Hematopoietic multipotent progenitor cell treated with erythropoietin and hydrocortisone succinate and interleukin-3 and kit ligand, for 4 days (in vitro differentiated cells): ENCODE measurements at regions not wholly inside any gene's neighbourhood (a gene's known extent, or its start where the extent isn't known, plus 50 kb on each side); places are given as distances from the start of the nearest gene placed in this dataset.
"Not testable (repeated sequence)": the region's sequence is repeated elsewhere in the genome, so short reads cannot be mapped to it uniquely, and the experiment has no call there.

ENCODE experiments used
- DNase-seq: peaks from one replicate; pipeline ENCODE4 v3.0.0-alpha.2; 2015

DNA sequence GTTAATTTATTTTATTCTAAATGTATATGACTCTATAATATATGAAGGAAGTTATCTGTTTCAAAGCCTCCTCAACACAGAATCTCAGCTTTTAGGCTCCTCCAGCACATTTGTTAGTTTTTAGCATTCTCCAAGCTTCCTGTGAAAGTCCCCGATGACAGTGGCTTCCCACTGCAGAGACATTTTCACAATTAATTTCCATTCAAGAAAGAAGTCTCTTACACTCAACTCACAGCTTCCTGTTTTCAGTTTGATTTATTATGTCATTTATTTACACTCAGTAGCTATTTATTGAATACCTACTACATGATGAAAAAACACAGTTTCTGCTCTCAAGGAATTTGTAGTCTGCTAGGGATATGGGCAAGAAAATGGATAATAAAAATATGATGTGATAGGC lies 2228.2 kb upstream of the WWC1 start:
- DNase-seq = no peak

DNA sequence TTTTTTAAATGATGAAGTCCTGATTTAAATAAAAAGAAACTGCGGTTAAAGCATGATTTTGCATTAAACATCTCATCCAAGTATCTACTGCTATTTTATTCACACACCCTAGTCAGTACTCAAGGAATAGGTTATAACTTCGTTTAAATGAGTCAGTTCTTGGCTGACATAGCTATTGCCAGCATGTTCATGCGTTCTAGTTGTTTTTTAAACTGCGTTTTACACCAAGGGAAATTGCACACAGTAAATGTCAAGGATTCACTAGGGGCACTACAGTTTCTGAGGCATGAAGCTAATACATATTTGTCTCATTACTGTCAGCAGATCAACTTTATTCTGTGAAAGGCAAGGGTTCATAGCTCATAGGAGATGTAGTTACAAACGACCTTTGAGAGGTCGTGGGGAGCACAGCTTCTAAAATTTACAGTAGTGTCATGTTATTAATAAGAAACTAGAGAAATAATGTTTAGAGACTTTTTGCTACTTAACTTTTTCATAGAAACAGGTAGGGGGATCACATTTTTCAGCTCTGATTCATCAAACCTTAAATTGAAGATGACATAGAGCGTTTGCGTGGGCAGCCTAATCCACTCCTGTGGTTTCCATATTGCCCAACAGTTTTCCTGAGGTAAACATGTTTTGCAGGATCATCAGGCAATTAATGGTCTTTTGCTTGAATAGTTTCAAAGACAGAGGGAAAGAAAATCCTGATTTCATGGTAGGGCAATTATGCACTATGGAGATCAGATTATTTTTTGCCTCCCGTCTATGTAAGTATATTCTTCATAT lies 2222.7 kb upstream of the WWC1 start:
- DNase-seq = no peak

DNA sequence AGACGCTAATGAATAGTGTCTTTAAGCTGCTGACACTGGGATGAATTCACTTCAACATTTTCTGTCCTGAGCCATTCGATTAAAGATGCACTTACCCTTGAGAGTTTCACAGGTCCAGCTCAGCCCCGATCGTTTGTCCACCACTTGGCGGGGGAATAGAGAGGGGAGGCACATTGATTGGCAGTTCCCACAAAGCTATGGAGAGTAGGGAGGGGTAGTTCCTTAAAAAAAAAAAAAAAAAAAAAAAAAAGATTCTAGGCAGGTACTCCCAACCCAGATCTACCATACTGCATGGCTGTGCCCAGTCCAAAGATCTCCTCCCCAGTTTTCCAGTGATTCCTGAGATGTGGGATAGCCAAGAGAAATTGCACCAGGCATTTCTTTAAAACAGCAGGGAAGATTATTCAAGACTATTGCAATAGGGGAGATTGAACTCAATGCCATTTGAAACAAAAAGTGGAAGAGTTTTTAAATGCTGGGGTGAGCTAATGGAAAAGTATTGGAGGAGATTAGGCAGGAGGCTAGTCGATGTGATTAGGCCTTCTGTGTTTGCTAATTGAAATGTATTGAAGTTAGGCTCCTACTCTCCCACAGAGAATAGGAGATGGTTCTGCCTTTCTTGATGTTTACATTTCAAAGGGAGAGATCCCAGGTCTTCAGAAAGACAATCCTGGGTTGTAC lies 2217.4 kb upstream of the WWC1 start:
- no peak for DNase-seq

DNA sequence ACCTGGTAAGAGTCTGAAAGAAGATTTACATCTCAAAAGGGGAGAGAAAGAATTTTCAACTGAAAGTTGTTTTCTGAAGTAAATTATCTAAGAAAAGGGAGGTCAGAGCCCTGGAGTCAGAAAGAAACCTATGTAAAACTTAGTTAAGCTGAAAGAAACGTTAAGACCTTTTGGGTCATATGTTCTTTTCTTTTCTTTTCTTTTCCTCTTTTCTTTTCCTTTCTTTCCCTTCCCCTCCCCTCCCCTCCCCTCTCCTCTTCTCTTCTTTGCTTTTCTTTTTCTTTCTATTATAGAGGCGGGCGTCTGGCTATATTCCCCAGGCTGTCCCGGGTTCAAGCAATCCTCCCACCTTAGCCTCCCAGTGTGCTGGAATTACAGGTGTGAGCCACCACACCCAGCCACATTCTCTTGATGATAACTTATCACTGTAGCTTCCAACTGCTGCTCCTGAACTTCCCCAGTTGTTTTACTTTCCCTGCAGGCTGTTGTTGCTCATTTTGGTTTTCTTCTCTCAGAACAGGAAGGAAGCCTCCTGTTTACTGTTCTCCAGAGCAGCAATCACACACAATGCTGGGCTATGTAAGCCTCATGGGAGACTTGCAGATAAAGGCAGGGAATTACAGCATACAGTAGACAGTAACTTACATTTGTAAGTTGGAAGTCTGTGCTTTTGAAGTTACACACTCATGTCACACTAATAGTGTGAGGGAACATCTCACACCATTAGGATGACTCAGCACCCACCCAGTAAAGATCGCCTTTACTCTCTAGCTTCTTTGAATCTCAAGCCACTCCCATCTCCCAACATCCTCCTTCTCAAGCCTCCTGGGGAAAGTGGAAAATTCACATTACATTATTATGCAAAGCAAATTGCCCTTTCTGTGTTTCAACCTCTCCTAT lies 2216.6 kb upstream of the WWC1 start:
- no peak for DNase-seq

DNA sequence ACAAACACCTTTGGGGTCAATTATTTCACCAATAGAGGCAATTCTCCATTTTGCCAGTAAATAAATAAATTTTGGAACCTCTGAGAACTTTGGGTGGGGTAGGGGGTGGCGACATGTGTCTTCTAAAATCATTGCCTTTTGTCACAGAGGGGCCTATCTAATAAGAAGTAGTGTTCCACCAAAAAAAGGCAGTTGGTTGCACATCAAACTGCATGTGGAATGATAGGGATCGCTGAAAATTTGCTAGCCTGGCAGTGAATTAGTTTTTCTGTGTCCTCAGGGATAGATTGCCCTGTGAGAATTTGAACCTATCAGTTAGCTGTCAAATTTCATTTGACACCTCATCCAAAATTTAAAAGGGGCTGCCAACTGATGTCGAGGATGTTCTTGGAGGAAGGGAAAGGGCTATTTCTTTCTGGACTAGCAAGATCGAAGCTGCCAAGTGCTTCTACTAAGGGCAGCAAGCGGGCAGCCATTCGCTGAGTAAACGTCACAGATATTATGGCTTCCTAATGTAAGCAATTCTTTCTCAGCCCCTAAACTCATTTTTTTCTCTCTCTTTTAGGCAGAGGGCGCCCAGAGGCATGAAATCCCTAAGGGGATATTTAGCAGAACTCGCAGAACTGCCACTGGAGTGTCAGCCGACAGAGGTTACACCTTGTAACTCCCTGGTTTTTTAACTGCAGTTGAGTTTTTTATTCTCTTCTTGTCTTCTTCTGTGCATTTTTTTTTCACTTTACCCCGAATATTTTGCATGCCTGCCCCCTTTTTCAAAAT lies 2208.1 kb upstream of the WWC1 start:
- DNase-seq = no peak

DNA sequence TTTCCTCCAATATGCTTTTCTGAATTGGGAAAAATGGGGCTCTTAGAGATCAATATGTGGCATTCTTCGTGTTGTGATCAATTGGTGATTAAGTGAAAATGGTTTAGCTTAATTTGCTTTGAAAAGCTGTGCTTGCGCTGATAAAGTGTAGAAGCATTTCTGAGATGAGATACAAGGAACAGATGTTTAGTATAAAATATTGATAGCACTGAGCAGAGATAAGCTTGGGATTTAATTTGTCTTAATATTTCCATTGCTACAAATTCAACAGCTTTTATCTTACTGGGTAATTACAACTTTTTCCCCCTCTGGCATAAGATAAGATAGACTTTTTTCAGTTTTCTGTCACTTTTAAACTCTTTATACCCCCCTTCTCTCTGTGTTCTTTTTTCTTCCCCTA lies 2204.9 kb upstream of the WWC1 start:
- DNase-seq = no peak

DNA sequence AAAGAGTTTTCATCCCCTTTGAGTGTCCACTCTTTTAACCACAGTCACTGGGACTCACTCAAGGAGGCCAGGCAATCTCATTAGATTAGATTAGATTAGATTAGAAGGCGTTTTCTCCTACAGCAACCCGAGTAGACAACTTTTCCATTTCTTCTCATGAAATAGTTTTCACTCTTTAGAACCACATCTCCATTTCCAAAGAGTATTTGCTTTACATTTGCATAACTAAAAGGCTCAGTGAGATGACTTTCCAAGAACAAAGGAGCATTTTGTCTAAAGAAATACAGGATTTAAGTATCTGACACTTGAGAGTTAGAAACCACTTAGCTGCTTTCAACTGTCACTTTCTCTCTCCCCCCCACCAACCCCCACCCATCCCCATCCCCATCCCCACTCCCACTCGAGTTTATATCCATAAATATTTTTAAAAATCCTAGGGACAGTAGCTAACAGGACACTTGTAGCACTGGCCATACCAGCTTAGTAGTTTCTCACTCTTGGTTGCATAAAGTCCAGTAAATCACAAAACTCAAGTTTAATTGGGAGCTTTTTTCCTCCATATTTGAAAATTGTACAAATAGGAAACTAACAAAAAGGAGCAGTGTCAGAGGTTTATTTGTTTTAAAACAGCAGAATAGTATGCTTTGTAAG lies 2202.9 kb upstream of the WWC1 start:
- no peak for DNase-seq

DNA sequence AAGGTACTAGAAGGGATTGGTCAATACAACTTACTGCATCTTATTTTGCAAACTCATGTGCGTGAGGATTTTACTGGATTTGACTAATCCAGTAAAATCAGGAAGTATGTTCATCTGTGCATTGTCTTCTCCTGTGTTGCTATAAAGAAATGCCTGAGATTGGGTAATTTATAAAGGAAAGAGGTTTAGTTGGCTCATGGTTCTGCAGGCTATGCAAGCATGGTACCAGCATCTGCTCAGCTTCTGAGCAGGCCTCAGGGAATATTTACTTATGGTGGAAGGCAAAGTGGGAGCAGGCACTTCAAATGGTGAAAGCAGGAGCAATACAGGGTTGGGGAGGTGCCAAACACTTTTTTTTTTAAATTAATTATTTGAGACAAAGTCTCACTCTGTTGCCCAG lies 2199.5 kb upstream of the WWC1 start:
- DNase-seq = no peak

DNA sequence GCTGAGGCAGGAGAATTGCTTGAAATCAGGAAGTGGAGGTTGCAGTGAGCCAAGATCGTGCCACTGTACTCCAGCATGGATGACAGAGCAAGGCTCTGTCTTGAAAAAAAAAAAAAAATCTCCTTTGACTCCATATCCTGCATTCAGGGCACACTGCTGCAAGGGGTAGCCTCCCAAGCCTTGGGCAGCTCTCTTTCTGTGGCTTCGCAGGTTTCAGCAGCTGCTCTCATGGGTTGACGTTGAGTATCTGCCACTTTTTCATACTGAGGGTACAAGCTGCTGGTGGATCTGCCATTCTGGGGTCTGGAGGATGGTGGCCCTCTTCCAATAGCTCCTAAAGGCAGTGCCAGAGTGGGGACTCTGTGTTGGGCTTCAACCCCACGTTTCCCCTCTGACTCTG lies 2198.1 kb upstream of the WWC1 start:
- no peak for DNase-seq

DNA sequence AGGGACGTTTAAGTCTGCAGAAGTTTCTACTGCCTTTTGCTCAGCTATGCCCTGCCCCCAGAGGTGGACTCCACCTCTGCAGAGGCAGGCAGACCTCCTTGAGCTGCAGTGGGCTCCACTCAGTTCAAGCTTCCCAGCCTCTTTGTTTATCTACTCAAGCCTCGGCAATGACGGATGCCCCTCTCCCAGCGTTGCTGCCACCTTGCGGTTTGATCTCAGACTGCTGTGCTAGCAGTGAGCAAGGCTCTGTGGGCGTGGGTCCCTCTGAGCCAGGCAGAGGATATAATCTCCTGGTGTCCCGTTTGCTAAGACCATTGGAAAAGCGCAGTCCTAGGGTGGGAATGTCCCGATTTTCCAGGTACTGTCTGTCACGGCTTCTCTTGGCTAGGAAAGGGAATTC lies 2188.5 kb upstream of the WWC1 start:
- no peak for DNase-seq

DNA sequence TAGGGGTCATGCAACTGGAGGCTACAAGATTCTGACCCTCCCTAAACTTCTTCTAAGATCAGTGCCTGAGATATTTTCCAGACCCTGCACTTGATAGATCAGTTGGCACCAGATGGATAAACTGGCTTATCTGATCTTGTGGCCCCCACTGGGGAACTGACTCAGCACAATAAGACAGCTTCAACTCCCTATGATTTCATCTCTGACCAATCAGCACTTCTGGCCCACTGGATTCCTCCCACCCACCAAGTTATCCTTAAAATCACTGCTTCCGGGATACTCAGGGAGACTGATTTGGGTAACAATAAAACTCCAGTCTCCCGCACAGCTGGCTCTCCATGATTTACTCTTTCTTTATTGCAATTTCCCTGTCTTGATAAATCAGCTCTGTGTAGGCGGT lies 2180.4 kb upstream of the WWC1 start:
- DNase-seq = no peak

DNA sequence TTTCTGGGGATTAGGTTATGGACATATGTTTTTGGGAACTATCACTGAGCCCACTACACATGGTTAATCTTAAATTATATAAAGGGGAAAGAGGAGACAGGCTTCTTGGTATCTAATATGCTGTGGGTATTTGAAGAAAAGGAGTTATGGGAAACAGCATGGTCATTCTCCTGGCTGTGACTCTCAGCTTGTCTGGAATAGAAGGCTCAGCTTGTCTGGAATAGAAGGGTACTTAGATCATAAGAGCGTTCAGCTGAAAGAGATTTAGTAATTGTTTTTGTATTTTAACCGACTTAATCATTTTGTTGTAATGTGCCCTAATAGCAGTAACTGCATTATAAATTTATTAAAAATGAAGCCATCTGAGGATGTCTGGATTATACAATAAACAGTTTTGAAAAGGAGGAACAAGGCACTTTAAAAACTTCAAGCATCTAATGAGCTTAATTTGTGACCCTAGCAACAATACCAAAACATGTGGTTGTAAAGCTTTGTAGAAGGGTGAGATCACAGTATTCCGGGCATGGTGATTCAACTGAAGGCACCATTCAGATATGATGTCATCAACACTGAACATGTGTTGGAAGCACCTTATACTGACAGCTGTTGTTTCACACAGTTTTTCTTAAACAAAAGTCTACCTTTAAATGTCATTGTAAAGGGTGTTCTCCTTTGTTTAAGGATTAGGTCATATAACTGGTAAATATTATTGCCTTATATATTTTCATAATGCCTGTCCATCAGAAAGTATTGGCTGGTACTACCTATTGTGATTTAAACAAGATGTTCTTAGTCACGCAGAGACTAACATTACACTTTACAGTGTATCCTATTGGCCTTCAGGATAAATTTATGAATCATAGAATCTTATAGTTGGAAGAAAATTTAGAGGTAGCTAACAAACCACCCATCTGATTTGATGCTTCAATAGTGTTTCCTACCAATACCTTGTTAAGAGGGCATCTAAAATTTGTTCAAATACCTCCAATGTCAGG lies 2174.1 kb upstream of the WWC1 start:
- DNase-seq = no peak

DNA sequence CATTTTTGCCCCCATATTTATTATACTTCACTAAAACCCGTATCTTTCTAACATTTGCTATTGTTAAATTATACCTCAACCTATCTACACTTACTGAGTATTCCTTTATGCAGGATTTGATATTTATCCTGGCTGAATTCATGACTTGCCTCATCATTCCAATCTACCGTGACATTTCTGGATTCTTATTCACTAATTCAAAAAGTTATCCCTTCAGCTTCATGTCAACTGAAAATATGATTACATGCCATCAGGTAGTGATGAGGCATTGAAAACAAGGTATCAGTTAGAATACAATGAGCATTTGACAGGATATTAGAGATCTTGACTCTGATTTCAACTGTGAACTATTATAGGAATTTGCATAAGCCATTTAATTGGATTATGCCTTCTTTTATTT lies 2171.9 kb upstream of the WWC1 start:
- DNase-seq = no peak

DNA sequence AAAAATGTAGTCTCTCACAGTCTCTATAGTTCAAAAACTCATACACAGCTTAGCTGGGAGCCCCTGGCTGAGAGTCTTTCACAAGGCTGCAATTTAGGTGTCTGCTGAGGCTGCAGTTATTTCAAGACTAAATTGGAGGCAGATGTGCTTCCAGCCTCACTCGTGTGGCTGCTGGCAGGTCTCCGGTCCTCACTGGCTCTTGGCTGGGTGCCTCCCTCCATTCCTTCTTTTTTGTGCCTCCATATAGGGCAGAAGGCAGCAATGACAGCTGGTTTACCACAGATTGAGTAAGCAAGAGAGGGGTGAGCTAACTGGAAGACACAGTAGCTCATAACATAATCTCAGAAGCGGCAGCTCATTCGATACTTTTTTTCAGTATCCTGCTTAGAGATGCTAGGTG lies 2167.7 kb upstream of the WWC1 start:
- no peak for DNase-seq

DNA sequence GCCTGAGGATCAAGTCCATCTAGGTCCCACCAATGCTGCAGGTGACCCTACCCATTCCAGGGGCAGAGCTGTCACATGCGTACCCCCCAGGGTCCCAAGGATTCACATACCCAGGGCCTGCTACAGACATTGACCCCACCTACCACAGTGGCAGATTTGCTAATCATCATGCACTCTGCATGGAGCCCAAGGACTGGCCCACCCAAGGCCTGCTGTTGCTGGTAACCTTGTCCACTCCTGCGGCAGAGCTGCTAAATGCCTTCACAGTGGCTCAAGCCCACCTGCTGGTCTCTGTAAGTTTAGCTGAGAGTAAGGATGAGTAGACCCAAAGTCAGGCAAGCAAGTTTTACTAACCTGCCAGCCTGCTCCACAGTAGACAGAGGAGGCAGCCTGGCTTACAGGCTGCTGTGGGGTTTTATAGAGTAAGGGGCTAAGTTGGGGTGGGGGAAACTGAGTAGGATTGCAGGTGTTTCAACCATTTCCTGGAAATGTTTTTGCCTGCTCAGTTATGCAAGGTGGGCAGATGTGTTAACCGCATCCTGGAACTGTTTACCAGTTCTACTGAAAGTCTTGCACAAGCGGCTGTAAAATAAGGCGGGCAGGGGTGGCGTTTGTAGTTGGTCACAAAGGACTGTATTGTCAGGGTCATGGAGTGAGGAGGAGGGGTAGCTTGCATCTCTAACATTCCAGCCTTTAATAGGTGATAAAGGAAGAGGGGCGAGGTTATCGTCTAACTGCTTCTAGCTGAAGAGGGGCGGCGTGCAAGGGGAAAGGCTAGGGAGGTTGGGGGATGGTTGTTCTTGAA lies 2163.5 kb upstream of the WWC1 start:
- no peak for DNase-seq

DNA sequence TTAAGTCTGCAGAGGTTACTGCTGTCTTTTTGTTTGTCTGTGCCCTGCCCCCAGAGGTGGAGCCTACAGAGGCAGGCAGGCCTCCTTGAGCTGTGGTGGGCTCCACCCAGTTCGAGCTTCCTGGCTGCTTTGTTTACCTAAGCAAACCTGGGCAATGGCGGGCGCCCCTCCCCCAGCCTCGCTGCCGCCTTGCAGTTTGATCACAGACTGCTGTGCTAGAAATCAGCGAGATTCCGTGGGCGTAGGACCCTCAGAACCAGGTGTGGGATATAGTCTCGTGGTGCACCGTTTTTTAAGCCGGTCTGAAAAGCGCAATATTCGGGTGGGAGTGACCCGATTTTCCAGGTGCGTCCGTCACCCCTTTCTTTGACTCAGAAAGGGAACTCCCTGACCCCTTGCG lies 2146.3 kb upstream of the WWC1 start:
- DNase-seq = not testable (repeated sequence)

DNA sequence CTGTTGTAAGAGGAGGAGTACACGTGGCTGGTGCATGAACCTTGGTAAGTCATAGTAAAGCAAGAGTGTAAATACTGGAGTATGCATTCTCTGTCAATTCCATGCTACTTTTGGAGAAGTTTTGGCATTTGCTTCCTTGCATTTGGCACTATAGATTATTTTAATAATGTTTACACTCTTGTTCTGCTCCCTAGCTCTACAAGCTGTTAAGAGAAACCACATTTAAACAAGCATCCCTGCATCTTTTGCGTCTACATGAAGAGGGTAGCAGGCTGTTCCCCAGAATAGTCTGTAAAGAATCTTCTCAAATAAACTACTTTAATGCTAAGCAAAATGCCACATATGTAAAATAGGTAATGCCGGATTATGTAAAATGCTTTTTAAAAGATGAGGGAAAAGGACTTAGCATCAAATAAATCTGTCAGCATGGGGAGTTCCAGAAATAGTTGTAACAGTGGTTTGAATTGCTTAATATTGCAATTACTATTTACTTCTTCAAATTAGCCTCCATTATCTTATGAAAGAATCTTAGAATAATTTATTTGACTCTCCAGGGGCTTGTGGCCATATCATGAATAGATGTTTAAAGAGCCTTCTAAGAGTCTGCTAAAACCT lies 2127.3 kb upstream of the WWC1 start:
- DNase-seq = no peak

DNA sequence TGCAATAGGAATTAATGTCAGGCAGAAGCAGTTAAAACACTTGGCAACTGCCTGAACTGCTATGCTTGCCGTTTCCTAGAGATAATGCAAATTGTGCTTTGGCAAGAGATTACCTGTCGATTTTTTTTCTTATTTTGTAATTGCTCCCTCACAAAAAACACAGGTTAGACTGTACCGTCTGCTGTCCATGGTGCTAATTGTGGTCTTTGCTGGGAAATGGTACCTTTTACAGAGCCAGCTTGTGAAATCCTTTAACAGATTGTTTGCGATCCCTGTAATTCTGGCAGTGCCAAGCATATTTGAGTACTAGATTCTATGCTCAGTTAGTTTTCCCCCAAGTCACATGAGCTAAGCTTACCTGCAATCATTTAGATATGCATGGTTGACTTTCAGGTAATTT lies 2125.8 kb upstream of the WWC1 start:
- DNase-seq = peak; percentile 6

DNA sequence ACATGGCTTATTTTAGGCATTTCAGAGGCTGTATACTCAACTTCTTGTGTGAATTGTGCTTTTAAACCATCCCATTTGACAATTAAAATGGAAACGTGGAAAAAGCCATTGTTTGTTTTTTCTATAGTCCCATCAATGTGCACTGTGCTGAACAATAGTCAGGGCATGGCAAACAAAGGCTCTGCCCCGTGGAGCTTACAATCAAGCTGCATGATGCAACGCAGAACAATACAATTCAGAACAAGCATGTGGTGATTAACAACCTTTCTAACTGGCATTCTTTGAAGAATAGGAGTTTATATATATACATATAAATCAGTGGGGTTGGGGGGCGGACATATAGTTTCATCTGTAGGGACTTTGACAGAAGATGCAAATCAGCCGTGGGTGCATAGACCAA lies 2125.4 kb upstream of the WWC1 start:
- DNase-seq = no peak

DNA sequence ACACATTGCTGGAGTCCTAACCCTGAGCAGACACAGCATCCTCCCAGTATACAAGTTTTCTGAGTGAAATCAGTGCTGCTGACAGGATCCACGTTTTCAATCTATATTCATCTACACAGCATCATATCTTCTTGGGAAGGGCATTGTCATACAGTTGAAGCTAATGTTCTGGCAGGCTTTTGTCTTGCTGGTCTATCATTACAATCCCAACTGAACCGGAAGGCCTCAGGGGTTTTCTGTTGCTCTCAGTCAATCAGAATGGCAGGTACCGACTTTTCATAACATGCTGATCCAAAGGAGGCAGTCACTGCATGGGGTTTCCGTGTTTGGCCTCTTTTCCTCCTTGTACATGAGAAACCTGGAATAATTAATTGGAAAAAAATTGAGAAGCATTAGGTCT lies 2118.8 kb upstream of the WWC1 start:
- no peak for DNase-seq
